H1 (cell line): ENCODE measurements at regions not wholly inside any gene's neighbourhood (a gene's known extent, or its start where the extent isn't known, plus 50 kb on each side); places are given as distances from the start of the nearest gene placed in this dataset.

ENCODE experiments used
- CHD7 ChIP-seq: fragments of 300-600 bp; sonication (generic); IDR thresholded peaks from 2 replicates; pipeline ENCODE4 v1.7.1; 2012; ENCODE audit warnings: low read length, moderate library complexity, mild to moderate bottlenecking, inconsistent platforms; ENCODE audit not compliant: insufficient replicate concordance
- KDM4A ChIP-seq: IDR thresholded peaks from one replicate; pipeline ENCODE4 v1.7.1; 2012; ENCODE audit warnings: low read depth, mild to moderate bottlenecking, moderate library complexity, low read length, inconsistent platforms; ENCODE audit not compliant: severe bottlenecking
- NANOG ChIP-seq: IDR thresholded peaks from 2 replicates; pipeline ENCODE4 v1.6.1; 2011; ENCODE audit warnings: low read length, low read depth, mild to moderate bottlenecking, inconsistent platforms; ENCODE audit not compliant: insufficient read depth, poor library complexity, severe bottlenecking

GRCh38 chrX:15136795-15137194 is 133.1 kb downstream of the ASB9 start (continued):
- TF ChIP-seq CHD7 (no peak), KDM4A (no peak), NANOG (no peak)
